Ovary (tissue), 3 donors: ENCODE measurements at regions not wholly inside any gene's neighbourhood (a gene's known extent, or its start where the extent isn't known, plus 50 kb on each side); places are given as distances from the start of the nearest gene placed in this dataset.

Experiments
- CTCF ChIP-seq, 3 donors: fragments of 450-650 bp in 2 of 3; fragments of 200-600 bp in 1 of 3; IDR thresholded peaks; one replicate each; pipeline versions ENCODE4 v1.5.1 to v1.8.0; 2016 to 2022; ENCODE audit warnings: antibody characterized with exemption in 3 of 3, mild to moderate bottlenecking in 1 of 3
- POLR2A ChIP-seq: fragments of 450-650 bp; IDR thresholded peaks from one replicate; pipeline ENCODE4 v1.6.1; 2017; ENCODE audit warnings: antibody characterized with exemption, mild to moderate bottlenecking, moderate library complexity
- donor health status: DM: no; HTN: no; CAD: no.

DNA sequence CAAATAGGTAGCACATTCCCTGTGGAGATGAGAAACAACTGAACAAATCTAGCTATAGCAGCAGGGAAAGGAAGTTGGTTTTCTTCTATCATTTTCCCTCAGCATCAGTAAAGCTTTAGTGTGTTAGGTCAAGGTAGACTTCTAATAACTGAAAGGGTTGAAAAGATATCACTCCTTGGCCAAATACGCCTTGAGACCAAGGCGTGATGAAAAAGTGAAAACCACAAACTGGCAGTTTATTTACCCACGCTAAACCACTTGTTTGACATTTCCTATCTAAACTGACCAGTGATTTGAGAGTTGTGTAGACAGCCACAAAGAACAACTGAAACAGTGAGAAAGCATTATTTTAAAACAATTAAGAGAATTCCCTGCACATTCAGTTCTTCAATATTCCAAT lies 99.6 kb upstream of the SOX5 start:
- TF ChIP-seq CTCF (IDR thresholded peaks at IDR 0.05), result no peak
- TF ChIP-seq POLR2A, result no peak
